HG02759 (cell line): ENCODE measurements at regions not wholly inside any gene's neighbourhood (a gene's known extent, or its start where the extent isn't known, plus 50 kb on each side); places are given as distances from the start of the nearest gene placed in this dataset.
"Not testable (repeated sequence)": the region's sequence is repeated elsewhere in the genome, so short reads cannot be mapped to it uniquely, and the experiment has no call there.

Experiments used
- ATAC-seq: cut with Tn5 transposase; IDR thresholded peaks from one replicate; pipeline ENCODE4 v1.9.1; 2021; ENCODE audit warnings: mild to moderate bottlenecking, moderate library complexity; ENCODE audit not compliant: unreplicated experiment

DNA sequence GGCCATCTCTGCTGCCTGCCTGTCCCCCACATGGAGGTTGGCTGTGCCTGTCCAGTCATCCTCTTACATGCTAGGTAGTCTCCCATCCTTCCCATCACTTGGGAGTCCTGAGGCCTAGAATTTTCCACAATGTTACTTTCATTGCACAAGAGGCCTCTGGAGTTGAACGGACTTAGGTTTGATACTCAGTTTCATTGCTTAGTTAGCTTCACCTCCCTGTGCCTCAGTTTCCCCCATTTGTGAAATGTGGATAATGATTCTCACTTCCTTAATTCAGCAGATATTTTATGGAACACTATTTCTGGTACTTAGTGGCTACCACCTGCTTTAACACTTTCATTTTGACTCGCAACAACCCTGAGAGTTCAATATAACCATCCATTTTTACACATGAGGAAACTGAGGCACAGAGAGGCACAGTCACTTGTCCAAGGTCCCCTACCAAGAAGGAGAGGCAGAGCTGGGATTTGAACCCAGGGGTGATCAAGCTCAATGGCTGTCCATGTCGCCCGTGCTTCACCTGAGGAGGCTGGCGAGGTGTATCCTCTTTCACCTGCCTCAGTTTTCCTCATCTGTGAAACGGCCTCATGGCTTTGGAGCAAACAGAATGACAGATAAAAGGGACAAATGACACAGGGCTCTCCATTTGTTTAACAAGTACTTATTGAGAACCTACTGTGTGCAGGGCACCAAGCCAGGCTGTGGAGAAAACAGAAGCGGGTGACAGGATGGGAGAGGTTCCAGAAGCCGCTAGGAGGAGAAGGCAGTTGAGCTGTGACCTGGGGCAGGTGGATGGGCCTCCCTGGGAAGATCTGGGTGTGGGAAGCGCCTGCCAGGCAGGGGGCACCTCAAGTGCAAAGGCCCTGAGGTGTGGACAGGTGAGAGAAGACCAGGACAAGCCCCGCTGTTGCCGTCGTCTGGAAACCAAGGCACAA lies 154.3 kb upstream of the PTPN1 start:
- no peak for ATAC-seq

DNA sequence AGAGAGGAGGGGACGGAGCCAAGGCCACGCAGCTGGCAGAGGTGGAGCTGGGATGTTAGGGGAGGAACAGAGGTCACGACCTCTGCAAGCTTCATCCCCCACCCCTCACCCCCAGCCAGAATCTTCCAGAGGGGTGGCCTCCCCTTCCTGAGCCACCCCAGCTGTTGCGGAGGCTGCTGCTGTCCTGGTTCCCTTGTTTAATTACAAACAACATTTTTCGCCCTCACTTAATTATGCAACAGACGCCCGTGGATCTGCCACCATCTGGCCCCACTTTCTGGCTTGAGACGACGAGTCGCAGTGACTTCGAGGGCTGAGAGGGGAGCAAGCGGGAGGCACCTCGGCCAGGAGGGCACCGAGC lies 153.7 kb upstream of the PTPN1 start:
- ATAC-seq: no peak

DNA sequence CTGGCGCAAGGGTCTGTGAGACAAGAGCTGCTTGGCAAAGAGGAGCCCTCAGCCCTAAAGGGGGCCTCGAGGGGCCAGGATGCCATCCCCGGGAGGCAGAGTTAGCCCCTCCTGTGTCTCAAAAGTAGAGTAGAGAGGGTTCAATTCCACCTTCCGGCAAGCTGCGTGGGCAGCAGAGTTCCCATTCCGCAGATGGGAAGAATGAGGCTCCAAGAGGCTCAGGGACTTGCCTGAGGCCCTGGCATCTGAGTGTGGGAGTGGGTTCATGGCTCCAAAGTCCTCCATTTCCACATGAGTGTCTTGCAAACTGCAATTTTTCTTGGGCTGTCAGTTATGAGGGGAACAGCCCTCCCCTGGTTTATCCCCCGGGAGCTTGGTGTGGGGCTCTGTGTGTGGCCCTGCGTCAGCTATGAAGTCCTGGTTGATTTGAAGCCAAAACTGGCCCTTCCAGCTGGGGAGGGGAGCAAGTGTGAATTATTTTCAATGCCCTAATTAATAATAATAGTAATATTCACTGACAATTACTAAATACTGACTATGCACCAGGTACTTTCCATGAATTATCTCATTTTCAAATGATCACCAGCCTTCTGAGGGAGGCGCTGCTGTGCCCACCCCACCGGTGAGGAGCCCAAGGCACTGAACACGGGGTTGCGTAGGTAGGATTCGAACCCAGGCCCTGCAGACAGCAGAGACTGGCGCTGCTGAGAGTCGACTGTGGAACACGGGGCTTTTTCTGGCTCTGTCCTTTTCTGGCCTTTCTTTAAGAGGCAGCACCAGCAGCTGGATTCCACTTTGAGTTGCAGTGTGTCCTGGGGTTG lies 153.0 kb upstream of the PTPN1 start:
- no peak for ATAC-seq

DNA sequence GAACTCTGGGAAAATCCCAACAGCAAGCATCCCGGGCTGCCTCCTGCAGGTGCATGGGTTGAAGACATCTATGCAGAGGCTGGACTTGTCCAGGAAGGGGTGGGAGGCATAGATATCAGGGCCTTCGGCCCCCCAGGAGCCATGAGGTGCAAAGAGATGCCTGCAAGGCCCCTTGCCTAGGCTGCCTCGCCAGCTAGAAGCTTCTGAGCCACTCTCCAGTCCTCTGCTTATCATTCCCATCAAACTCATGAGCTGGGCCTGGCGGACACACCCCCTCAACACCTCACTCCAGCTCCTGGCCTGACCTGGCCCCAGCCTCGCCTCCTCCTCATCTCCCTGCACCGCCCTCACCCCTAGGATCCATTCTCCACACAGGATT lies 152.4 kb upstream of the PTPN1 start:
- ATAC-seq: no peak

DNA sequence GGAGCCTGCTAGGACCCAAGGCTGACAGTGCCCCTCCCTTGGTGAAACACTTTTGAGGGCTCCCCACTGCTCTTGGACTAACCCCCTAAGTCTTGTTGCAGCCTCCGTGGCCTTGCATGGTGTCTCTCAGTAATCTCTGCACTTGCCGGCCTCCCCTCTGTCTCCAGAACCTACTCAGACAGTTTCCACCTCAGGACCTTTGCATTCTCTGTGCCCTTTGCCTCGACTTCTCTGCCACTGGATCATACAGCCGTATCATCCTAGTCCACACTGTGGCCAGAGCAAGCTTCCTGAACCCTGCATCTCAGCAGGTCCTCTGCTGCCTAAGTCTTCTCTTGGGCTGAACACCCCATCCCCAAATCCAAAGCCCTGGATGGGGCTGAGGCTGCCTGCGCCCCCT lies 152.0 kb upstream of the PTPN1 start:
- ATAC-seq: no peak

DNA sequence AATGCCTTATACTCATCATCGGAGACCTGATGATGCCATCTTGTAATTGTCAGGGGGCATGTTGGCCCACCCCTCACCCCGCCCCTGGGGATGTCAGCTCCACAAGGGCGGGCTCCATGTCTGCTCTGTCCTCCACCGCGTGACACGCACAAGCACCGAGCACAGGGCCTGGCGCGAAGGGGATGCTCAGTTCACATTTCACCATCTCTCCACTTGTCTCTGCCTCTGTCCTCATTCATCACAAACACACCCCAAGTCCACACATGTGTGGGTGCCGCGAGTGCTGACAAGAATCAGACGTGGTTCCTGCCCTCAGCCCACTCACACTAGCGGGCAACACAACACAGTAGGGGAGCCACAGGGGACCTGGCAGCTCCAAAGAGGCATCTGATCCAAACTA lies 151.2 kb upstream of the PTPN1 start:
- ATAC-seq: no peak

DNA sequence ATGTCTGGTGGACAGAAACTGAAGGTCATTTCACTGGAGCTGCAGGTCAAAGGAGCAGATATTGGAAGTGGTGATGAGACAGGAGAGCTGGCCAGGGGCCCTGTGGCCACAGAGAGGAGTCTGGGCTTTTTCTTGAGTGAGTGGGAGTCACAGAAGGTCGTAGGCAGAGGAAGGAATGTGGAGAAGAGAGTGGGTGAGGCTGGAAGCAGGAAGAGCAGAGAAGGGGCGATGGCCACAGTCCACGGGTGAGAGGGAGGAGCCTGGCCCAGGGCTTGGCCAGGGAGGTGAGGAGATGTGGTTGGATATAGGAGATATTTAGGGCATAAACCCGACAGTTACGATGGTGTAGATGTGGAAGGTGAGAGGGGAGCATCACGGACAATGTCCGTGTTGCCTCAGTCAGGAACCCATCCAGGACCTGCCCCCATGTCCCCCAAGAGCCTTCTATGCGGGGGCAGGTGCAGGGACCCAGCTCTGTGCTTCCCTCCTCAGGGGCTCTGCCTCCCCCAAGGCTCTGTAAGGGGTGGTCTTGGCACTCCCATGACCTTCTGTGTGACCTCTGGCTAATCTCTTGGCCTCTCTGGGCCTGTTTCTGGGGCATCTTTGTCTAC lies 150.5 kb upstream of the PTPN1 start:
- ATAC-seq: no peak

DNA sequence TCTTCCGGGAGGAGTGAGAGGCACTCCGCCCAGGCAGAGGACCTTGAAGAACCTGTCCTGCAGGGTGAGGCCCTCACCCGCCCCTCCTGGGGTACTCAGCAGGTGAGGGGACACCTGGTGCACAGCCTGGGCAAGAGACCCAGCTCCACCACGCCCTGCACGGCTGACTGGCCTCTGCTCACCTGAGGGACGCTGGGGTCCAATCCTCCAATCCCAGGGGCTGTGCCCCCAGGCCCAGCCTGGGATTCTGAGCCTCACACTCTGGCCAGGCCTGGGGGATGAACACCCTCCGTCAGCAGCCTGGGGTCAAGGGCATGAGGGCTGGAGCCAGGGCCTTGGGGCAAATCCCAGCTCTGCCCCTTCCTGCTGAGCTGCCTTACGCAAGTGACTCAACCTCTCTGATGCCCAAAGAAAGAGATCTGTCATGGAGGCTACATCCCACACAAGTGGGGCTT lies 149.9 kb upstream of the PTPN1 start:
- ATAC-seq: no peak

DNA sequence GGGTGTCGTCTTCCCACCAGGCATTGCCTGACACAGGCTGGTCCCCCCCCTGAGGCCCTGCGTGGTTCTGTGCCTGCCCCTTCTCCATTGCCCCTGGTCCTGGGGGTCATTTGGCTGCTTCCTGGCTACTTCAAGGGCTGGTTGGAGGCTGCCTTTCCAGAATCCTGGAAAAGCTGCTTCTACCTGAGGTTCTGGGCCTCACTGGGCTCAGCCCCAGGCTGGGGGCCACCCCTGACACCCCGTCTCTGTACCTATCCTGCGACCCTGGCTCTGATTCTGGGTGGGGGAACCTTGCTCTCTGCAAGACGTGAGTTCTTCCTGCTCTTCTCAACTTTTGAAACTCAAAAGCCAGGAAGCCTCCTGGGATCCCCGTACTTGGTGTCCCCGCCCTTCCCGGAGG lies 149.3 kb upstream of the PTPN1 start:
- no peak for ATAC-seq

DNA sequence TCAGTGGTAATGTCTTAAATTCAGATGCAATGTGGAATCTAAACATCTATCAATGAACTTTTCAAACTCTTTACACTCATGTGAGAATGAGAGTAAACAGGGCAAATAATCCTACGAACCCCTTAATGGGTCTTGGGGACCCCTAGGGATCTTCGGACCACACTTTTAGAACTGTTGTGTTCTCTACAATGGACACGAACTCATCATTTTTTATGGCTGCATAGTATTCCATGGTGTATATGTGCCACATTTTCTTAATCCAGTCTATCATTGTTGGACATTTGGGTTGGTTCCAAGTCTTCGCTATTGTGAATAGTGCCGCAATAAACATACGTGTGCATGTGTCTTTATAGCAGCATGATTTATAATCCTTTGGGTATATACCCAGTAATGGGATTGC lies 148.0 kb upstream of the PTPN1 start:
- not testable (repeated sequence) for ATAC-seq

DNA sequence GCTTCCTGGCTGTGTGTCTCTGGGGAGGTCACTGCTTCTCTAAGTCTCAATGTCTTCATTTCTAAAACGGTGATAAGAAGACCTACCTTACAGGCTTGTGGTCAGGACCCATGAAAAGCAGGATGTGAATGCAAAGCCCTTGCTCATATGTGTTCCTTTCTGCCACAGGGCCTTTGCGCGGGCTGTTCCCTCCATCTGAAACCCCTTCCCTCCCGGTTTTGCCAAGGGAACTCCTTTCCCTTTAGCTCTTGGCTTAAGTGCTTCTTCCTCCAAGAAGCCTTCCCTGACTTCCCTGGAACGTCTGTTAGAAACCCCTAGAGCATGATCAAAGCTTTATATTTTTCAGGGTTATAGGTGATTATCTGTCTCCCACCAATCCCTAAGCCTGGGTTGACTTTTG lies 147.2 kb upstream of the PTPN1 start:
- ATAC-seq: no peak

DNA sequence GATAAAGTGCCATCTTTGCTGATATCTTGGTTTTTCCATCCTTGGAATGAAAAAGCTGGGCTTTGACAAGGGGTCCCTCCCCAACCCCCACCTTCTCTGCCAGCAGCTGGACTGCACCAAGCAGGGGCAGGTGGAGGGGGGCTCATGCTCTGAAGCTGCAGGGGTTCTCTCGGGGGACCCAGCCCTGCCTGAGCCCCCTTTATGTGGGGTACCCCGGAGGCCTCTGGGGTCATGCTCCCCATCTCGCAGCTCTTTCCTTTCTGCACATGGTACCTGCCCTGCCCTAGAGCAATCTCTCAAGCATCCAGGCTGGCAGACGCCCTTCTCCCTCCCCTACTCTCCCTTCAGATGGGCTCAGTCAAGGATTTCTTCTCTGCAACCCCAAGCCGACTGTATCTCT lies 146.7 kb upstream of the PTPN1 start:
- no peak for ATAC-seq

DNA sequence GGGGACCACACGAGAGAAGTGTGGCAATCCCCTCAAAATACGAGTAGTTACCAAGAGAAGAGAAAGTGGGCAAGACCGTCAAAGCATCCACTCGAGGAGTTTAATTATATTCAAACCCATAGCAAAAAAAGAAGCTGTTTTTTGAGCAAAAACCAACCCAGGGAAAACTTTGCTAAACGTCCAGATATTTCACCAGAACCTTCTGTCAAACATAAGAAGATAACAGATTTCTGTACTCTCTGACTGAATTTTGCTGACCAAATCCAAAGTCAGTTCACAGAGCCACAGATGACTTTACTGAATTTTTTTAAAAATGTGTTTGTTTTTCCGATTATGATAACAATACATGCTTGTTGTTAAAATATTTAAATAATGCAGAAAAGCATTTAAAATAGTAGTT lies 145.6 kb upstream of the PTPN1 start:
- no peak for ATAC-seq

DNA sequence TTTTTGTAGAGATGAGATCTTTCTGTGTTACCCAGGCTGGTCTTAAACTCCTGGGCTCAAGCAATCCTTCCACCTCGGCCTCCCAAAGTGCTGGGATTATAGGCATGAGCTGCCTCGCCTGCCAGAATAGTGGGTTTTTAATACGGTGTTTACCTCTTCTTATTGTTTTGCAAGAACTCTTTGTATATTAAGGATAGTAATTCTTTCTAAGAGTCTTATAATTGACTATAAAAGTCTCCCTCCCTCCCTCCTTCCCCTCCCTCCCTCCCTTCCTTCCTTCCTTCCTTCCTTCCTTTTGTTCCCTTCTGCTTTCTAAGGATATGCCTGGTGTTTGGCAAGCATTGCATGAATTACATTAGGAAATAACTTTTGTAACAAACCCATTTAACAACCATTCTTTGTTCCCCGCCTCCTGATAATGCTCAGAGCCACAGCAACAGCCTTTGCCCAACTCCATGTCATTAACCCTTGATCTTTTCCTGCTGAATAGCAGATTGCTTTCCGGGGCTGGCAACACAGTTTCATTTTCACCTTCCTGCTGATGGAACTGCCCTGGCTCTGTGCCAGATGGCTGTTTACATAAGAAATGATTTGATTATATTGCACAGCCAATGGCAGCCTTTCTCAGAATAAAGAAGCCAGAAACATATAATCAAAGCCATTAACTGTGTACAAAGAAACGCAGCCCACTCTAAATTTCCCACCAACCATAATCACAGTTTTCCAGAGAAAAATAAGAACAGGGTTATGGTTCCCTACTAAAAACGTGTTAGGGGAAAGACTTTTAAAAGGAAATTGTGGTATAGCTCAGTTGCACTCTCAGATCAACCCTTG lies 143.7 kb upstream of the PTPN1 start:
- no peak for ATAC-seq

DNA sequence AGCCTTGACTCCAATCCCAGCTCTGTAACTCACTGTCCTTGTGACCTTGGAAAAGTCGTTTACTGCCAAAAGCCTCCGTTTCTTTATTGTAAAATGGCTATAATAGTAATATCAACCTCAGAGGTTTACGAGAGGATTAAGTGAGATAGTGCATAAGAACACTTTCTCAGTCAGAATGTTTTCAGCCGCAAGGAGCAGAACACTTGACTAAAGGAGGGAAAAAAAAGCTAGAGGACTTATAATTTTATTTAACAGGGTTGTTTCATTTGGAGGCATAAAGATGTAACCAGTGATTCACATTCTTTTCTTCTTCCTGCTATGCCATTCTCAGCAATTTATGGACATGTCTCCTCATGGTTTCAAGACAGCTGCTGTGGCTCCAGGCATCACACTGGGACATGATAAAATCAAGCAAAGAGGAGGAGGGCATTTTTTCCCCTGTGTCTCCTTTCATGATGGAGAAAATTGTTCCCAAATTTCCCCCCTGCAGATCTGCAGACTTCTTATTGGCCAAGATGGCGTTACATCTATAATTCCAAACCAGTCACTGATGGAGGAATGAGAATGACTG lies 143.0 kb upstream of the PTPN1 start:
- ATAC-seq: no peak

DNA sequence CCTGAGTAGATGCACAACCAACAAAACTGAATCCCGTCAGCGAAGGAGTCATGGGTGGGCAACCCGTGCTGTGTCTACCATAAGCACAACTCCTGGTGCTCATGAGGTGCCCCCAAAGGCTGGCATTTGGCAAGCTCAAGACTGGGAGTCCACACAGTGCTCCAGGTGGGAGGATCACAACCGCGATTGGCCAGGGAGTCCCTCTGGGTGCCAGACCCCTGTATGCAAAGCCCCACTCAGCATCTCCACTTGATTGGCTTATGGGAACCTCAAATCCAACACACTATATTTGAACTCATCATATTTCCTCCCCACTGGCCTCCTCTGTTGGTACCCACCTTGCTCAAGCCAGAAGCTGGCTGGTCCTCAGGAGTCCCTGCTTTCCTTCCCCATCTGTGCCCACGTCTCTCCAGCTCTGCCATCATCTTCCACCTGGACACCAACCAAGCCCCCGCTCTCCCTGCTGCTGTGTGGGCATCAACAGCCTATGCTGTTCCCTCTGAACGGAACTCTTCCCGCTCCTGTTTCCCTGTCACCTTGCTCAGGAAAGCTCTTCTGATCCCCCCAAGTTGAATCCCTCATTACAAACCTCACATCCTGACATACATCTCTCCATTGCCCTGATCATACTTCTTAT lies 142.3 kb upstream of the PTPN1 start:
- ATAC-seq: no peak

DNA sequence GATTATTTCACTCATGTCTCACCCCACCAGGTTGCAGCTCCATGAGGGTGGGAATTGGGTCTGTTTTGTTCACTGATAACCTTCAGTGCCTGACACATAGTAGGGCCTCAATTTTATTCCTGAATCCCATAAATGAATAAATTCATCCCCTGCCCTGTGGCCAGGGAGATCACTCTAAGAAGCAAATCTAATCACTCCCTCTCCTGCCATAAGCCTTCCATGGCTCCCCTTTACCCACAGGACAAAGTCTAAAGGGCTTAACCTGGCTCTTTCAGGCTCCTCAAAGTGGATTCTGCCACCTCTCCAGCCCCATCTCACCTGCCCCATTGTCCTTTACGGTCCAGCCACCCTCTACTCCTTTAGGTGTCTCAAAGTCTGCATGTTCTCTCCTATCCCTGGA lies 141.8 kb upstream of the PTPN1 start:
- no peak for ATAC-seq

DNA sequence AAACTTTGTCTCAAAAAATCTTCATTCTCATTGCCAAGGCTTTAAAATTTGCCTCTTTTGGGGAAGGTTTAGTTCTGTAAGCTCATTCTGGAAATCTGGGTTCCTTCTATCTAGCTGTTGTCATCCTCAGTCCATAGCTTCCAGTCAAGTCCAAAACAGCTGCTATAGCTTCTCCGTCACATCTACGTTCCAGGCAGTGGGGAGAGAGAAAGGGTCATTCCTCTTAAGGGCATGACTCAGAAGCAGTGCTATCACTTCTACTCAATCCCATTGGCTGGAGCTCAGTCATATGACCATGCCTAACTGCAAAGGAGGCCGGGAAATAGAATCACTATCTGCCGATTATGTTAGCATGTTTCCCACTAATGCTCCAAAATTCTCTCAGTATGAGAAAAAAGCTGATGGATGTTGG lies 141.4 kb upstream of the PTPN1 start:
- no peak for ATAC-seq

DNA sequence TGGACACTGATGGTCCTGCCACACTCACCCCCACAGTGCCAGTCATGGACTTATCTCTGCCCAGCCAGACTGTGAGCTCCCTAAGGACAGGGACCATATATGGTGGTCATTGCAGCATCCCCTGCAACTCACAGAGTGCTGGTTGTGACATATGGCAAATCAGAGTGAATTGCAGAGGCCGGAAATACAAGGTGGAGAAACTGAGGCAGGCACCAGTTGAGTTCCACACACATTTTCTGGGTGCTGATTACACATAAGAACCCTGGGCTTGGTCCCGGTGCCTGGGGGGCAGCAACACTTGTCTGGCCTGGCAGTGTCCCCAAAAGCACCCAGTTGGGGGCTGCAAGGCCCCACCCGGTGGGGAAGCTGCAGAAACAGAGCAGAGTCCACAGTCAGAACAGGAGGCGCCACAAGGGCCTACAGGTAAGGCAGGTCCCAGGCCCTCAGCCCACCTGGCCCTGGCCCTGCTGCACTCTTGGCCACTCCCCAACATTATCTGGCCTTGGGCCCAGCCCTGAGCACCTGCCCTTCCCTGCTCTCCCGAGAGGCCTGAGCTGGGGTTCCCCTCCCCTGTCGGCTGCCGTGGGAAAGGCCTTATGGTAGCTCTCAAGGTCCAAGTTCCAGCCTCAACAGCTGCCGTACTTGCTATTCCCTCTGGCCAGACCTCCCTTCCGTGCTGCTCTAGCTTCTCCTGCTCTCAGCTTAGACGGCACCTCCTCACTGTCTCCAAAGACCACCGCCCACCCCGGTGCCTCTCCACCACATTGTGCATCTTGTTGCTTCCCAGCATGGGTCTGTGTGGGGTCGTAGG lies 140.8 kb upstream of the PTPN1 start:
- no peak for ATAC-seq
